Prostate gland (tissue), 2 donors: ENCODE measurements at regions not wholly inside any gene's neighbourhood (a gene's known extent, or its start where the extent isn't known, plus 50 kb on each side); places are given as distances from the start of the nearest gene placed in this dataset.

Source experiments
- DNase-seq: peaks from one replicate; pipeline ENCODE4 v3.0.0-alpha.2; 2019; ENCODE audit warnings: low spot score
- H3K27ac ChIP-seq, 2 donors: fragments of 200-600 bp; sonication (generic); 2 replicates each; pipeline ENCODE4 v1.5.1; 2017 to 2019
- H3K27me3 ChIP-seq: fragments of 200-600 bp; sonication (generic); replicated peaks from 2 replicates; pipeline ENCODE4 v1.5.1; 2019; ENCODE audit not compliant: insufficient read depth
- H3K36me3 ChIP-seq, 2 donors: fragments of 200-600 bp; sonication (generic); 1 replicate in 1 of 2; 2 replicates in 1 of 2; pipeline versions ENCODE4 v1.5.1 to v1.8.1; 2017 to 2019
- H3K4me1 ChIP-seq: fragments of 200-600 bp; sonication (generic); replicated peaks from 2 replicates; pipeline ENCODE4 v1.5.1; 2019
- H3K4me3 ChIP-seq, 2 donors: fragments of 200-600 bp; sonication (generic); 2 replicates each; pipeline ENCODE4 v1.5.1; 2017 to 2019
- H3K9me3 ChIP-seq: fragments of 200-600 bp; sonication (generic); 2 replicates; pipeline ENCODE4 v1.5.1; 2017
- CTCF ChIP-seq, 4 experiments: fragments of 200-600 bp in 2 of 4; fragments of 450-650 bp in 2 of 4; sonication (generic) in 2 of 4; IDR thresholded peaks; 1 replicate in 3 of 4; 2 replicates in 1 of 4; pipeline ENCODE4 v1.5.1; 2016 to 2019; ENCODE audit warnings: antibody characterized with exemption in 4 of 4, mild to moderate bottlenecking in 2 of 4, moderate library complexity in 2 of 4
- POLR2A ChIP-seq: fragments of 450-650 bp; IDR thresholded peaks from one replicate; pipeline ENCODE4 v1.6.1; 2016; ENCODE audit warnings: antibody characterized with exemption, mild to moderate bottlenecking
- POLR2AphosphoS5 ChIP-seq: sonication (generic); formaldehyde crosslinking; IDR thresholded peaks from one replicate; pipeline ENCODE4 v1.6.1; 2017; ENCODE audit warnings: antibody characterized with exemption
- WGBS: methylation state at CpG from one replicate; pipeline ENCODE4 v1.1.5; 2018; 5-methylcytosine and 5-hydroxymethylcytosine counted together
- intact Hi-C: fragments of 100-400 bp; cut with DNase I; formaldehyde crosslinking; loops from one replicate; pipeline ENCODE4 v1.14.2; 2022

- no peak for DNase-seq
- Histone ChIP-seq H3K36me3 (no peaks in the 10 kb centered on the region), H3K27me3 (no peaks in the 10 kb centered on the region), H3K4me1 (no peaks in the 10 kb centered on the region), H3K27ac (no peak overlapping the region), H3K4me3 (no peak overlapping the region), H3K9me3 (no peaks in the 10 kb centered on the region)
- no peak for TF ChIP-seq CTCF (IDR thresholded peaks at IDR 0.05)
- TF ChIP-seq POLR2A = no peak
- TF ChIP-seq POLR2AphosphoS5 = no peak
- intact Hi-C loops = no loop called here
- 83% methylated on average over 3 of the region's 3 CpGs for WGBS
These were observed 1014.3 kb upstream of the CDH2 start for GRCh38 chr18:29191263-29191662.

GRCh38 chr18:29188760-29189159 lies 1011.8 kb upstream of the CDH2 start:
- Histone ChIP-seq H3K27me3 (no peaks in the 10 kb centered on the region), H3K9me3 (no peaks in the 10 kb centered on the region), H3K27ac (no peak overlapping the region), H3K36me3 (no peaks in the 10 kb centered on the region), H3K4me3 (no peak overlapping the region), H3K4me1 (no peaks in the 10 kb centered on the region)
- DNase-seq = no peak
- no peak for TF ChIP-seq POLR2AphosphoS5
- no peak for TF ChIP-seq POLR2A
- TF ChIP-seq CTCF (IDR thresholded peaks at IDR 0.05) = no peak
- intact Hi-C loops = no loop called here

- WGBS = 39% methylated on average over 1 of the region's 1 CpG
- Histone ChIP-seq H3K36me3 (no peaks in the 10 kb centered on the region), H3K27me3 (no peaks in the 10 kb centered on the region), H3K4me3 (no peak overlapping the region), H3K9me3 (no peaks in the 10 kb centered on the region), H3K4me1 (no peaks in the 10 kb centered on the region), H3K27ac (no peak overlapping the region)
- no peak for TF ChIP-seq POLR2AphosphoS5
- no peak for TF ChIP-seq CTCF (IDR thresholded peaks at IDR 0.05)
- TF ChIP-seq POLR2A = no peak
- intact Hi-C loops = no loop called here
- DNase-seq = no peak
These were observed 1008.9 kb upstream of the CDH2 start for GRCh38 chr18:29185801-29186200.

- DNase-seq = no peak
- Histone ChIP-seq H3K27me3 (no peaks in the 10 kb centered on the region), H3K4me1 (no peaks in the 10 kb centered on the region), H3K9me3 (no peaks in the 10 kb centered on the region), H3K27ac (no peak overlapping the region), H3K4me3 (no peak overlapping the region), H3K36me3 (no peaks in the 10 kb centered on the region)
- TF ChIP-seq CTCF (IDR thresholded peaks at IDR 0.05) (no peak), POLR2A (no peak), POLR2AphosphoS5 (no peak)
- intact Hi-C loops = no loop called here
- 74% methylated on average over 7 of the region's 7 CpGs for whole genome bisulfite sequencing
These were observed 1007.7 kb upstream of the CDH2 start for GRCh38 chr18:29184654-29185053.

- Histone ChIP-seq H3K4me3 (no peak overlapping the region), H3K27ac (no peak overlapping the region), H3K36me3 (no peaks in the 10 kb centered on the region), H3K27me3 (no peaks in the 10 kb centered on the region), H3K9me3 (no peaks in the 10 kb centered on the region), H3K4me1 (no peaks in the 10 kb centered on the region)
- DNase-seq = no peak
- WGBS = 48% methylated on average over 3 of the region's 3 CpGs
- no peak for TF ChIP-seq CTCF (IDR thresholded peaks at IDR 0.05)
- no peak for TF ChIP-seq POLR2AphosphoS5
- TF ChIP-seq POLR2A = no peak
- intact Hi-C loops = no loop called here
These were observed 1004.4 kb upstream of the CDH2 start for GRCh38 chr18:29181151-29181901.
